ENCODE measurements at regions not wholly inside any gene's neighbourhood (a gene's known extent, or its start where the extent isn't known, plus 50 kb on each side); places are given as distances from the start of the nearest gene placed in this dataset.

GRCh38 chr4:22876270-22876669 lies 183.5 kb downstream of the GBA3 start:
- TF ChIP-seq POLR2A (IDR thresholded peaks at IDR 0.05; ENCODE audit: low read length): no peak
- no peak for TF ChIP-seq GATA1 (IDR thresholded peaks at IDR 0.05; ENCODE audit: low read depth, low read length)

Measured in erythroblast (primary cell).